ENCODE measurements at regions not wholly inside any gene's neighbourhood (a gene's known extent, or its start where the extent isn't known, plus 50 kb on each side); places are given as distances from the start of the nearest gene placed in this dataset.

- TF ChIP-seq CEBPB (IDR thresholded peaks at IDR 0.05; ENCODE audit: low read depth, low read length) (no peak), ATF3 (IDR thresholded peaks at IDR 0.05; ENCODE audit: insufficient read depth, low read depth, low read length) (no peak), USF2 (IDR thresholded peaks at IDR 0.05; ENCODE audit: low read length) (no peak), POLR2A (IDR thresholded peaks at IDR 0.05; ENCODE audit: control extremely low read depth in 1 of 2, low read depth in 2 of 2, low read length in 2 of 2) (no peak)
These were observed 586.5 kb downstream of the EPM2A start for GRCh38 chr6:145148776-145149175.

Data from H1 (cell line).